GM23338 (cell line): ENCODE measurements at regions not wholly inside any gene's neighbourhood (a gene's known extent, or its start where the extent isn't known, plus 50 kb on each side); places are given as distances from the start of the nearest gene placed in this dataset.

Source experiments
- CREB1 ChIP-seq: fragments of 250-450 bp; sonication (Bioruptor Pico); IDR thresholded peaks from 2 replicates; pipeline ENCODE4 v1.5.0; 2020; ENCODE audit warnings: low read depth, mild to moderate bottlenecking, moderate library complexity
- CTCF ChIP-seq, 2 experiments: fragments of 200-600 bp in 1 of 2; sonication (generic) in 1 of 2; conservative IDR thresholded peaks; 2 replicates each; pipeline versions ENCODE4 v1.5.1 to v1.6.1; 2016 to 2017; ENCODE audit warnings: antibody characterized with exemption in 2 of 2, low read depth in 2 of 2, mild to moderate bottlenecking in 2 of 2, moderate library complexity in 1 of 2
- ETS1 ChIP-seq: IDR thresholded peaks from 2 replicates; pipeline ENCODE4 v1.6.1; 2016; ENCODE audit warnings: antibody characterized with exemption
- EZH2 ChIP-seq: fragments of 200-600 bp; sonication (generic); IDR thresholded peaks from one replicate; pipeline ENCODE4 v1.8.0; 2017; ENCODE audit warnings: antibody characterized with exemption, mild to moderate bottlenecking, low read depth; ENCODE audit not compliant: unreplicated experiment
- EZH2phosphoT487 ChIP-seq: fragments of 200-600 bp; sonication (generic); IDR thresholded peaks from one replicate; pipeline ENCODE4 v1.8.1; 2018; ENCODE audit warnings: antibody characterized with exemption; ENCODE audit not compliant: unreplicated experiment
- POLR2AphosphoS5 ChIP-seq: IDR thresholded peaks from 2 replicates; pipeline ENCODE4 v1.6.1; 2016; ENCODE audit warnings: antibody characterized with exemption, low read depth
- REST ChIP-seq: IDR thresholded peaks from one replicate; pipeline ENCODE4 v1.6.1; 2018; ENCODE audit warnings: antibody characterized with exemption; ENCODE audit not compliant: unreplicated experiment

GRCh38 chr3:153957421-153957820 lies 163.8 kb upstream of the ARHGEF26 start:
- TF ChIP-seq CTCF (conservative IDR thresholded peaks at IDR 0.05; ENCODE audit: low read depth in 2 of 2) (no peak), EZH2 (no peak), REST (no peak), EZH2phosphoT487 (no peak), POLR2AphosphoS5 (no peak), ETS1 (no peak), CREB1 (no peak)
